ENCODE measurements at regions not wholly inside any gene's neighbourhood (a gene's known extent, or its start where the extent isn't known, plus 50 kb on each side); places are given as distances from the start of the nearest gene placed in this dataset.
A peak's percentile ranks its signal among the peaks of the same experiment; 100 is the strongest.

GRCh38 chr12:115261691-115262398, 577.9 kb upstream of the TBX3 start:
- Mint-ChIP-seq H3K27ac (no peak overlapping the region), H3K9me3 (no peaks in the 10 kb centered on the region), H3K4me3 (no peak overlapping the region), H3K36me3 (ENCODE audit: low read depth) (no peaks in the 10 kb centered on the region), H3K4me1 (ENCODE audit: low read depth) (peaks cover 41% of the 10 kb centered on the region), H3K27me3 (ENCODE audit: insufficient read depth) (peaks cover 3% of the 10 kb centered on the region; the same call in 1 of the 2 replicates)
- no peak for TF ChIP-seq CTCF (IDR thresholded peaks at IDR 0.05)
- DNase-seq, result no peak

- no peak for DNase-seq
- TF ChIP-seq CTCF (IDR thresholded peaks at IDR 0.05), result no peak
- Mint-ChIP-seq H3K27me3 (ENCODE audit: insufficient read depth) (peaks cover 3% of the 10 kb centered on the region; the same call in 1 of the 2 replicates), H3K4me3 (no peak overlapping the region), H3K27ac (no peak overlapping the region), H3K4me1 (ENCODE audit: low read depth) (peaks cover 42% of the 10 kb centered on the region), H3K36me3 (ENCODE audit: low read depth) (no peaks in the 10 kb centered on the region), H3K9me3 (no peaks in the 10 kb centered on the region)
These were observed 577.0 kb upstream of the TBX3 start for GRCh38 chr12:115260762-115261675.

GRCh38 chr12:115259968-115260747, 576.2 kb upstream of the TBX3 start:
- no peaks in the 10 kb centered on the region for H3K9me3 Mint-ChIP-seq
- no peaks in the 10 kb centered on the region for H3K36me3 Mint-ChIP-seq (ENCODE audit: low read depth)
- no peak overlapping the region for H3K27ac Mint-ChIP-seq
- DNase-seq, result no peak
- H3K4me3 Mint-ChIP-seq, result no peak overlapping the region
- TF ChIP-seq CTCF (IDR thresholded peaks at IDR 0.05), result no peak
- H3K27me3 Mint-ChIP-seq (ENCODE audit: insufficient read depth), result peaks cover 3% of the 10 kb centered on the region; the same call in 1 of the 2 replicates
- peaks cover 42% of the 10 kb centered on the region for H3K4me1 Mint-ChIP-seq (ENCODE audit: low read depth)

- Mint-ChIP-seq H3K36me3 (ENCODE audit: low read depth) (no peaks in the 10 kb centered on the region), H3K4me3 (no peak overlapping the region), H3K27ac (no peak overlapping the region), H3K4me1 (ENCODE audit: low read depth) (peaks cover 42% of the 10 kb centered on the region), H3K9me3 (no peaks in the 10 kb centered on the region), H3K27me3 (ENCODE audit: insufficient read depth) (peaks cover 3% of the 10 kb centered on the region; the same call in 1 of the 2 replicates)
- no peak for TF ChIP-seq CTCF (IDR thresholded peaks at IDR 0.05)
- DNase-seq, result peak; percentile 56
These were observed 573.8 kb upstream of the TBX3 start for GRCh38 chr12:115257791-115258190.

GRCh38 chr12:115255962-115256361, 572.0 kb upstream of the TBX3 start:
- Mint-ChIP-seq H3K9me3 (no peaks in the 10 kb centered on the region; the same call in 1 of the 2 replicates), H3K27ac (no peak overlapping the region), H3K36me3 (ENCODE audit: low read depth) (no peaks in the 10 kb centered on the region), H3K27me3 (ENCODE audit: insufficient read depth) (peaks cover 3% of the 10 kb centered on the region; the same call in 1 of the 2 replicates), H3K4me1 (ENCODE audit: low read depth) (peaks cover 28% of the 10 kb centered on the region), H3K4me3 (no peak overlapping the region)
- DNase-seq, result no peak
- TF ChIP-seq CTCF (IDR thresholded peaks at IDR 0.05), result no peak
